ENCODE measurements at regions not wholly inside any gene's neighbourhood (a gene's known extent, or its start where the extent isn't known, plus 50 kb on each side); places are given as distances from the start of the nearest gene placed in this dataset.

DNA sequence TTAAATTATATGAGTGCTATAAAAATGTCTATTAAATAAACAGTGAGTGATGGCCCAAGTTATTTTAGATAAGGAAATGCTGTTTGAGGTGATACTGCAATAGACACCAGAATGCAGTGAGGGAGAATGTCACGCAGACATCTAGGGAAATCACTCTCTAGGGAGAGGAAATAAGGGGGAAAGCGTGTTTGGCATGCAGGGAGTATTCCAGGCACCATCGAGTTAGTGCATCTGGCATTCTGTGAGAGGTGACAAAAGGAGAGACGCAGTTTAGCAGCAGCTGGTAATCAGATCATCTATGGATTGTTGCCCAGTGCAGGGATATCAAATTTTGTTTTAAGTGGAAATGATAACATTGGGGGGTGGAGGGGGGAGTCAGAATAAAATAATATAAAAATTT is 175.4 kb upstream of the NETO1 start:
- Histone ChIP-seq H3K36me3 (ENCODE audit: control insufficient read depth, insufficient read depth, low read length) (no peaks in the 10 kb centered on the region), H3K9me3 (ENCODE audit: control insufficient read depth, low read length) (no peaks in the 10 kb centered on the region), H3K27me3 (ENCODE audit: control insufficient read depth, insufficient read depth, low read length, poor library complexity, severe bottlenecking) (no peaks in the 10 kb centered on the region), H3K9ac (ENCODE audit: extremely low read depth, low read length, poor library complexity, severe bottlenecking) (no peak overlapping the region), H3K4me3 (ENCODE audit: low read length) (no peak overlapping the region), H3K4me1 (ENCODE audit: control insufficient read depth, insufficient read depth, low read length) (peaks cover 13% of the 10 kb centered on the region), H3K27ac (ENCODE audit: low read depth, low read length) (no peak overlapping the region)
- Mint-ChIP-seq H3K4me3 (no peak overlapping the region), H3K27me3 (ENCODE audit: insufficient read depth) (no peaks in the 10 kb centered on the region), H3K9me3 (no peaks in the 10 kb centered on the region), H3K4me1 (peaks cover 34% of the 10 kb centered on the region), H3K36me3 (ENCODE audit: low read depth) (no peaks in the 10 kb centered on the region), H3K27ac (no peak overlapping the region)
- TF ChIP-seq, protein P1, sequence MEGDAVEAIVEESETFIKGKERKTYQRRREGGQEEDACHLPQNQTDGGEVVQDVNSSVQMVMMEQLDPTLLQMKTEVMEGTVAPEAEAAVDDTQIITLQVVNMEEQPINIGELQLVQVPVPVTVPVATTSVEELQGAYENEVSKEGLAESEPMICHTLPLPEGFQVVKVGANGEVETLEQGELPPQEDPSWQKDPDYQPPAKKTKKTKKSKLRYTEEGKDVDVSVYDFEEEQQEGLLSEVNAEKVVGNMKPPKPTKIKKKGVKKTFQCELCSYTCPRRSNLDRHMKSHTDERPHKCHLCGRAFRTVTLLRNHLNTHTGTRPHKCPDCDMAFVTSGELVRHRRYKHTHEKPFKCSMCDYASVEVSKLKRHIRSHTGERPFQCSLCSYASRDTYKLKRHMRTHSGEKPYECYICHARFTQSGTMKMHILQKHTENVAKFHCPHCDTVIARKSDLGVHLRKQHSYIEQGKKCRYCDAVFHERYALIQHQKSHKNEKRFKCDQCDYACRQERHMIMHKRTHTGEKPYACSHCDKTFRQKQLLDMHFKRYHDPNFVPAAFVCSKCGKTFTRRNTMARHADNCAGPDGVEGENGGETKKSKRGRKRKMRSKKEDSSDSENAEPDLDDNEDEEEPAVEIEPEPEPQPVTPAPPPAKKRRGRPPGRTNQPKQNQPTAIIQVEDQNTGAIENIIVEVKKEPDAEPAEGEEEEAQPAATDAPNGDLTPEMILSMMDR (conservative IDR thresholded peaks at IDR 0.05), result no peak
- no peak for DNase-seq
- 88 to 92% methylated on average over 2 to 4 of the region's 4 CpGs for WGBS, 2 experiments (ENCODE audit: insufficient coverage in 1 of 2, insufficient read length in 1 of 2)

DNA sequence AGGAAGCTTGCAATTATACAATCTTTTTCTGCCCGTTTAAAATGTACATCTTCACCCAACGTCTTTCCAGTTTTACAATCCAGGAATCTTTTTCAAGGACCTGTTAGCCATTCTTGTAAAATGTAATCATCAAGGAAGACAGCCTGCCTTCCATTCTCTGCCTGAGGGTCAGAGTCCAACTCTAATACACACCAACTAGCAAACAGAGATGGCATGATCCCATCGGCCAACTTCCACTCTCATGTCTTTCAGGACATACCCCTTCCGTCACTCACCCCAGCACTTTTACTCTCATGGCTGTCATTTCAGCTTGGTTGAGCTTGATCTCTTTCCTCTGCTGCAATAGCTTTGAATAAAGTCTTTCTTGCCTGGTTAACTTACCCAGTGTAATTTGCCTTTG is 172.5 kb upstream of the NETO1 start:
- no peaks in the 10 kb centered on the region for H3K36me3 Mint-ChIP-seq (ENCODE audit: low read depth)
- peaks cover 34% of the 10 kb centered on the region for H3K4me1 Mint-ChIP-seq
- H3K4me3 Mint-ChIP-seq, result peak overlapping the region; percentile 3
- no peak overlapping the region for H3K9ac ChIP-seq (ENCODE audit: extremely low read depth, low read length, poor library complexity, severe bottlenecking)
- TF ChIP-seq, protein P1 (conservative IDR thresholded peaks at IDR 0.05), result no peak
- H3K27ac ChIP-seq (ENCODE audit: low read depth, low read length), result no peak overlapping the region
- H3K4me3 ChIP-seq (ENCODE audit: low read length), result peak overlapping the region; percentile 12
- no peaks in the 10 kb centered on the region for H3K36me3 ChIP-seq (ENCODE audit: control insufficient read depth, insufficient read depth, low read length)
- DNase-seq, result no peak
- H3K27me3 ChIP-seq (ENCODE audit: control insufficient read depth, insufficient read depth, low read length, poor library complexity, severe bottlenecking), result no peaks in the 10 kb centered on the region
- peak overlapping the region; percentile 16 for H3K27ac Mint-ChIP-seq
- H3K9me3 ChIP-seq (ENCODE audit: control insufficient read depth, low read length), result no peaks in the 10 kb centered on the region
- no peaks in the 10 kb centered on the region for H3K9me3 Mint-ChIP-seq
- no peaks in the 10 kb centered on the region for H3K27me3 Mint-ChIP-seq (ENCODE audit: insufficient read depth)
- 79 to 93% methylated on average over 3 to 4 of the region's 4 CpGs for WGBS, 2 experiments (ENCODE audit: insufficient coverage in 1 of 2, insufficient read length in 1 of 2)
- H3K4me1 ChIP-seq (ENCODE audit: control insufficient read depth, insufficient read depth, low read length), result peaks cover 13% of the 10 kb centered on the region

DNA sequence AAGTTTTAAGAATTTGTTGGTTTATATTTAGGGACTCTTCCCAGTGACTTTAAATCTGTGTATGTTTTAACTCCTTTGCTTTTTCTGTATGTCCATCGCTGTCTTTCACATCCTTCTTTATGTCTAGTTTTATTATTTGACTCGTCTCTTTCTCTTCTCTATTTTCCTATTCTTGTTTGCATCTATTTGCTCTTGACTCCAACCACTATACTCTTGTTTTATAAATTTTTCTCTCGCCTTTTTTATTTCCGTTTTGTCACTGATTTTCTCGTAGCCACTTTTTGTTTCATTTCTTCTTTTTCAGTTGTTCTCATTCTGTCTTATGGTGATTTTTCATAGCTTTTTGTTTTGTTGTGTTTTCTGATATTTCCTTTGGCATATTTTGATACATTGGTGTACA is 170.5 kb upstream of the NETO1 start:
- H3K4me1 Mint-ChIP-seq, result peaks cover 33% of the 10 kb centered on the region
- no peaks in the 10 kb centered on the region for H3K36me3 ChIP-seq (ENCODE audit: control insufficient read depth, insufficient read depth, low read length)
- no peaks in the 10 kb centered on the region for H3K36me3 Mint-ChIP-seq (ENCODE audit: low read depth)
- no peaks in the 10 kb centered on the region for H3K27me3 Mint-ChIP-seq (ENCODE audit: insufficient read depth)
- no peaks in the 10 kb centered on the region for H3K9me3 Mint-ChIP-seq
- H3K27me3 ChIP-seq (ENCODE audit: control insufficient read depth, insufficient read depth, low read length, poor library complexity, severe bottlenecking), result no peaks in the 10 kb centered on the region
- no peak overlapping the region for H3K4me3 ChIP-seq (ENCODE audit: low read length)
- peaks cover 13% of the 10 kb centered on the region for H3K4me1 ChIP-seq (ENCODE audit: control insufficient read depth, insufficient read depth, low read length)
- H3K9ac ChIP-seq (ENCODE audit: extremely low read depth, low read length, poor library complexity, severe bottlenecking), result no peak overlapping the region
- TF ChIP-seq, protein P1 (conservative IDR thresholded peaks at IDR 0.05), result no peak
- H3K27ac ChIP-seq (ENCODE audit: low read depth, low read length), result no peak overlapping the region
- no peak overlapping the region for H3K4me3 Mint-ChIP-seq
- H3K9me3 ChIP-seq (ENCODE audit: control insufficient read depth, low read length), result no peaks in the 10 kb centered on the region
- WGBS, 2 experiments (ENCODE audit: insufficient coverage in 1 of 2, insufficient read length in 1 of 2), result 95 to 96% methylated on average over 2 to 5 of the region's 5 CpGs
- H3K27ac Mint-ChIP-seq, result no peak overlapping the region
- DNase-seq, result no peak
